Parathyroid adenoma (tissue), 2 donors: ENCODE measurements at regions not wholly inside any gene's neighbourhood (a gene's known extent, or its start where the extent isn't known, plus 50 kb on each side); places are given as distances from the start of the nearest gene placed in this dataset.

Source experiments
- H2AFZ ChIP-seq: fragments of 300-600 bp; sonication (generic); one replicate; pipeline ENCODE4 v1.7.0; 2017; ENCODE audit warnings: antibody characterized with exemption, mild to moderate bottlenecking
- H3K27ac ChIP-seq: fragments of 300-600 bp; sonication (generic); one replicate; pipeline ENCODE4 v1.7.0; 2017
- H3K27me3 ChIP-seq: fragments of 300-600 bp; sonication (generic); one replicate; pipeline ENCODE4 v1.7.0; 2017; ENCODE audit warnings: low read length; ENCODE audit not compliant: control insufficient read depth, insufficient read depth
- H3K36me3 ChIP-seq: fragments of 300-600 bp; sonication (generic); one replicate; pipeline ENCODE4 v1.7.0; 2017; ENCODE audit warnings: low read length; ENCODE audit not compliant: control insufficient read depth, insufficient read depth
- H3K4me1 ChIP-seq: fragments of 300-600 bp; sonication (generic); one replicate; pipeline ENCODE4 v1.7.0; 2017; ENCODE audit warnings: control low read depth
- H3K4me2 ChIP-seq: fragments of 300-600 bp; sonication (generic); one replicate; pipeline ENCODE4 v1.7.0; 2017; ENCODE audit warnings: low read length
- H3K4me3 ChIP-seq: fragments of 300-600 bp; sonication (generic); one replicate; pipeline ENCODE4 v1.7.0; 2017; ENCODE audit warnings: low read depth, low read length
- H3K79me2 ChIP-seq: fragments of 300-600 bp; sonication (generic); one replicate; pipeline ENCODE4 v1.7.0; 2017; ENCODE audit warnings: control low read depth
- H3K9ac ChIP-seq: fragments of 300-600 bp; sonication (generic); one replicate; pipeline ENCODE4 v1.7.0; 2017; ENCODE audit warnings: mild to moderate bottlenecking
- H3K9me3 ChIP-seq: fragments of 300-600 bp; sonication (generic); one replicate; pipeline ENCODE4 v1.7.0; 2017; ENCODE audit warnings: low read length; ENCODE audit not compliant: control insufficient read depth
- CTCF ChIP-seq: fragments of 300-600 bp; sonication (generic); IDR thresholded peaks from one replicate; pipeline ENCODE4 v1.7.0; 2017; ENCODE audit warnings: antibody characterized with exemption, mild to moderate bottlenecking
- donor health status: primary hyperparathyroidism.

- Histone ChIP-seq H3K27me3 (no peaks in the 10 kb centered on the region), H3K9ac (no peak overlapping the region), H2AFZ (no peak overlapping the region), H3K79me2 (no peaks in the 10 kb centered on the region), H3K36me3 (no peaks in the 10 kb centered on the region), H3K27ac (no peak overlapping the region), H3K9me3 (no peaks in the 10 kb centered on the region), H3K4me1 (no peaks in the 10 kb centered on the region), H3K4me2 (no peak overlapping the region), H3K4me3 (no peak overlapping the region)
- TF ChIP-seq CTCF, result no peak
Measured at GRCh38 chr5:162852134-162852533, 585.3 kb upstream of the CCNG1 start.

- no peak for TF ChIP-seq CTCF
- H3K27ac ChIP-seq, result no peak overlapping the region
- no peaks in the 10 kb centered on the region for H3K36me3 ChIP-seq
Measured at GRCh38 chr5:162858770-162859169, 578.6 kb upstream of the CCNG1 start.

GRCh38 chr5:162870966-162871365 lies 566.4 kb upstream of the CCNG1 start:
- Histone ChIP-seq H3K4me1 (no peaks in the 10 kb centered on the region), H3K79me2 (no peaks in the 10 kb centered on the region), H3K4me3 (no peak overlapping the region), H3K36me3 (no peaks in the 10 kb centered on the region), H3K27ac (no peak overlapping the region), H3K9me3 (no peaks in the 10 kb centered on the region), H3K4me2 (no peak overlapping the region), H3K27me3 (no peaks in the 10 kb centered on the region), H2AFZ (no peak overlapping the region), H3K9ac (no peak overlapping the region)
- no peak for TF ChIP-seq CTCF

More at GRCh38 chr5:162858770-162859169, 578.6 kb upstream of the CCNG1 start:
- H2AFZ ChIP-seq, result no peak overlapping the region
- no peaks in the 10 kb centered on the region for H3K4me1 ChIP-seq
- no peaks in the 10 kb centered on the region for H3K27me3 ChIP-seq
- H3K9ac ChIP-seq, result no peak overlapping the region
- H3K79me2 ChIP-seq, result no peaks in the 10 kb centered on the region
- peaks cover 5% of the 10 kb centered on the region for H3K9me3 ChIP-seq
- H3K4me3 ChIP-seq, result no peak overlapping the region
- no peak overlapping the region for H3K4me2 ChIP-seq

GRCh38 chr5:162882629-162883028 lies 554.8 kb upstream of the CCNG1 start:
- H3K4me1 ChIP-seq, result no peaks in the 10 kb centered on the region
- no peaks in the 10 kb centered on the region for H3K27me3 ChIP-seq
- no peak overlapping the region for H3K27ac ChIP-seq
- no peak overlapping the region for H3K9ac ChIP-seq
- H2AFZ ChIP-seq, result no peak overlapping the region
- no peaks in the 10 kb centered on the region for H3K79me2 ChIP-seq
- H3K4me3 ChIP-seq, result no peak overlapping the region
- no peak overlapping the region for H3K4me2 ChIP-seq
- no peaks in the 10 kb centered on the region for H3K36me3 ChIP-seq
- TF ChIP-seq CTCF, result no peak
- H3K9me3 ChIP-seq, result no peaks in the 10 kb centered on the region

GRCh38 chr5:162886717-162887116 lies 550.7 kb upstream of the CCNG1 start:
- H3K9ac ChIP-seq, result no peak overlapping the region
- no peak overlapping the region for H3K4me3 ChIP-seq
- TF ChIP-seq CTCF, result no peak
- no peaks in the 10 kb centered on the region for H3K9me3 ChIP-seq
- no peak overlapping the region for H3K27ac ChIP-seq
- H2AFZ ChIP-seq, result no peak overlapping the region
- no peaks in the 10 kb centered on the region for H3K27me3 ChIP-seq
- H3K4me1 ChIP-seq, result no peaks in the 10 kb centered on the region
- H3K79me2 ChIP-seq, result no peaks in the 10 kb centered on the region
- H3K36me3 ChIP-seq, result no peaks in the 10 kb centered on the region
- H3K4me2 ChIP-seq, result no peak overlapping the region
